ENCODE measurements at regions not wholly inside any gene's neighbourhood (a gene's known extent, or its start where the extent isn't known, plus 50 kb on each side); places are given as distances from the start of the nearest gene placed in this dataset.

DNA sequence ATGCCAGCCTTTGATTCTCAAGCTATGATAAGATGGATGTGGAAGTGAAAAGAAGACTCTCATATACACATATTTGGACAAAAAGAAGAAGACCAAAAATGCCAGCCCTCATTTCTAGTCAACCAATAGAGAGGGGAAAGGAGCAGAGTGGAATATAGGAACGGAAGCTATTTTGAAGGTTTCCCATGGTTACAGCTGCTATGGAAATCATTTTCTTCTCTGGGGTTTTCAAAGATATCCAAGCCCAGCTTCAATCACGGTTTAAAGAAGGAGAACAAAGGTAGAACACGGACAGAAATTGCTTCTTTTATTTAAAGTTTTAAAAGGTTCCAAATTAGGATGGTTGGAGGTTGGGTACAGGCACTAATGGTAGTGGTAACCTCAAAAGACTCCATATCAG lies 181.0 kb upstream of the PRICKLE2 start:
- Histone ChIP-seq H3K27me3 (no peaks in the 10 kb centered on the region), H3K27ac (no peak overlapping the region), H3K36me3 (no peaks in the 10 kb centered on the region), H3K9me3 (no peaks in the 10 kb centered on the region), H3K4me1 (no peaks in the 10 kb centered on the region), H3K4me3 (no peak overlapping the region)
- no peak for DNase-seq (ENCODE audit: low spot score in 2 of 2)
- 67 to 72% methylated on average over 3 of the region's 3 CpGs for WGBS, 2 donors
- no peak for TF ChIP-seq CTCF (IDR thresholded peaks at IDR 0.05)
- no peak for TF ChIP-seq EP300 (IDR thresholded peaks at IDR 0.05)
- TF ChIP-seq POLR2A (IDR thresholded peaks at IDR 0.05) = no peak

GRCh38 chr3:64405211-64405835 lies 180.1 kb upstream of the PRICKLE2 start:
- DNase-seq (ENCODE audit: low spot score in 2 of 2) = no peak
- H3K4me1 ChIP-seq = no peaks in the 10 kb centered on the region
- TF ChIP-seq POLR2A (IDR thresholded peaks at IDR 0.05) (no peak), EP300 (IDR thresholded peaks at IDR 0.05) (no peak), CTCF (IDR thresholded peaks at IDR 0.05) (no peak)
- no peaks in the 10 kb centered on the region for H3K9me3 ChIP-seq
- no peaks in the 10 kb centered on the region for H3K27me3 ChIP-seq
- H3K36me3 ChIP-seq = no peaks in the 10 kb centered on the region
- H3K27ac ChIP-seq = no peak overlapping the region
- WGBS, 2 donors = 69 to 70% methylated on average over 1 of the region's 1 CpG
- no peak overlapping the region for H3K4me3 ChIP-seq

DNA sequence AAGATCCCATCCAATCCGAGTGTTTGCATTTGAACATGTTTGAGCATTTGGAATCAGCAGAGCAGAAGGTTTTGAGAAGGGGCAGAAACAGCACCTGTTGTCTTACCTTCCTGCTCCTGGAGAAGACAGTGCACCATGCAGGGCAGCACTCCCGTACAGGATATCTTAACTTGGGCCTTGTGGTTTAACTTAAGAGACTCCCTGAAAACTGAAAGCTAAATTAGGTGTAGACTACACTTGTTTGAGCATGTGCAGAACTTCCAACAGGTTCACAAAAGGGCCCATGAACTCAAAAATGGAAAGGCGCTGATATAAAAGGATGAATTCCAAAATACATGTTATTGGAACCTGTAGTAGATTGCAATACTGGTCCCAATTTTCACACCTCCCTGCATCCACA lies 175.4 kb upstream of the PRICKLE2 start:
- TF ChIP-seq POLR2A (IDR thresholded peaks at IDR 0.05) = no peak
- TF ChIP-seq CTCF (IDR thresholded peaks at IDR 0.05) = no peak
- TF ChIP-seq EP300 (IDR thresholded peaks at IDR 0.05) = no peak
- 84 to 87% methylated on average over 3 of the region's 3 CpGs for WGBS, 2 donors
- H3K27me3 ChIP-seq = no peaks in the 10 kb centered on the region
- H3K9me3 ChIP-seq = no peaks in the 10 kb centered on the region
- H3K4me1 ChIP-seq = peaks cover 0 to 6% (median 0%) of the 10 kb centered on the region in 4 donors
- H3K27ac ChIP-seq = no peak overlapping the region
- H3K4me3 ChIP-seq = no peak overlapping the region
- DNase-seq (ENCODE audit: low spot score in 2 of 2) = no peak
- no peaks in the 10 kb centered on the region for H3K36me3 ChIP-seq

DNA sequence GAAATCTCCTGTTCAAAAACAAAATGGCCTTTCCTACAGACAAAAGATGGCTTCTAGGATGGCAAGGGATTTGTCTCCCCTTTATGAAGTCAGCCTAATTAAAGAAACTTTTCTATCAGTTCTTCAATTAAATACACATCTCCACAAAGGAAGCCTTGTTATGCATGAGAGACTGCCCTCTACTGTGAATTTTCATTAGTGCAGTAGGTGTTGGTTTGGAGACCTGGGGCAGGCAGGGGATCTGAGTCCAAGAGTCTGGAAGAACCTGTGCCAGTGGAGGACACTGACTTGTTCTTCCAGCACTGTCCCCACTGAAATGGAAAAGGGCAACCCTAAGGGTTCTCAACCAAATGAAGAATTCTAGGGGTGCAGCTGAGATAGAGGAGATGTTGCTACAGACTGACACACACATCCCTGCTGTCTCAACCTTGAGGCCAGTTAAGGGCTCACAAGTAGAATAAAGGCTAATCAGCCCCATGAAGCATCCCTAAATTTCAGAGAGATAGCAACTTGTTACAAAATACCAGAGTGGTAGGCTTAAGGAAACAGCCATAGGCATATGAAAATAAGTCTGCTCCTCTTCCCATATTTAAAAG lies 174.0 kb upstream of the PRICKLE2 start:
- DNase-seq (ENCODE audit: low spot score in 2 of 2) = peak in 1 of 2 donors; percentile 83
- Histone ChIP-seq H3K27me3 (no peaks in the 10 kb centered on the region), H3K27ac (no peak overlapping the region), H3K4me1 (peaks cover 0 to 6% (median 0%) of the 10 kb centered on the region in 4 donors), H3K9me3 (no peaks in the 10 kb centered on the region), H3K36me3 (no peaks in the 10 kb centered on the region), H3K4me3 (no peak overlapping the region)
- TF ChIP-seq CTCF (IDR thresholded peaks at IDR 0.05) (peak; percentile 34 to 77 (median 73)), EP300 (IDR thresholded peaks at IDR 0.05) (no peak), POLR2A (IDR thresholded peaks at IDR 0.05) (no peak)

GRCh38 chr3:64398476-64398875 lies 173.2 kb upstream of the PRICKLE2 start:
- TF ChIP-seq EP300 (IDR thresholded peaks at IDR 0.05) (no peak), POLR2A (IDR thresholded peaks at IDR 0.05) (no peak), CTCF (IDR thresholded peaks at IDR 0.05) (no peak)
- Histone ChIP-seq H3K9me3 (no peaks in the 10 kb centered on the region), H3K4me3 (no peak overlapping the region), H3K36me3 (no peaks in the 10 kb centered on the region), H3K4me1 (peaks cover 0 to 6% (median 0%) of the 10 kb centered on the region in 4 donors), H3K27me3 (no peaks in the 10 kb centered on the region), H3K27ac (no peak overlapping the region)
- DNase-seq (ENCODE audit: low spot score in 2 of 2) = no peak
- 73 to 81% methylated on average over 4 of the region's 4 CpGs for WGBS, 2 donors

Data from tibial nerve (tissue), 4 donors.